Breast epithelium (tissue), 4 donors: ENCODE measurements at regions not wholly inside any gene's neighbourhood (a gene's known extent, or its start where the extent isn't known, plus 50 kb on each side); places are given as distances from the start of the nearest gene placed in this dataset.

ENCODE experiments used
- DNase-seq, 2 donors: peaks; one replicate each; pipeline ENCODE4 v3.0.0-alpha.2; 2019; ENCODE audit warnings: low spot score in 2 of 2
- H3K27ac ChIP-seq, 2 donors: fragments of 200-600 bp; sonication (generic) in 1 of 2; one replicate each; pipeline ENCODE4 v1.5.1; 2016 to 2019; ENCODE audit warnings: mild to moderate bottlenecking in 1 of 2
- H3K27me3 ChIP-seq, 2 donors: fragments of 200-600 bp; sonication (generic) in 1 of 2; one replicate each; pipeline versions ENCODE4 v1.5.1 to v1.6.0; 2017 to 2019; ENCODE audit warnings: control low read depth in 1 of 2, mild to moderate bottlenecking in 1 of 2
- H3K36me3 ChIP-seq: fragments of 200-600 bp; one replicate; pipeline ENCODE4 v1.5.1; 2019
- H3K4me1 ChIP-seq, 2 donors: fragments of 200-600 bp; sonication (generic); one replicate each; pipeline ENCODE4 v1.5.1; 2016 to 2019; ENCODE audit warnings: control low read depth in 1 of 2
- H3K4me3 ChIP-seq, 3 donors: fragments of 200-600 bp; sonication (generic); 1 replicate in 2 of 3; 2 replicates in 1 of 3; pipeline ENCODE4 v1.5.1; 2016 to 2019; ENCODE audit warnings: mild to moderate bottlenecking in 3 of 3, moderate library complexity in 2 of 3
- H3K9me3 ChIP-seq, 2 donors: fragments of 200-600 bp; sonication (generic) in 1 of 2; one replicate each; pipeline ENCODE4 v1.5.1; 2016 to 2019; ENCODE audit warnings: control low read depth in 1 of 2
- POLR2A ChIP-seq: fragments of 450-650 bp; IDR thresholded peaks from one replicate; pipeline ENCODE4 v1.6.1; 2016; ENCODE audit warnings: antibody characterized with exemption, mild to moderate bottlenecking, moderate library complexity
- POLR2AphosphoS5 ChIP-seq, 3 donors: sonication (generic); formaldehyde crosslinking; IDR thresholded peaks; one replicate each; pipeline ENCODE4 v1.6.1; 2017; ENCODE audit warnings: antibody characterized with exemption in 3 of 3
- intact Hi-C: fragments of 100-400 bp; cut with DNase I; formaldehyde crosslinking; loops from one replicate; pipeline ENCODE4 v1.15.1; 2023; ENCODE audit warnings: low total_unique reads
- TF ChIP-seq, protein P1 (sequence below), 3 donors: fragments of 450-650 bp; IDR thresholded peaks; one replicate each; pipeline ENCODE4 v1.5.1; 2016 to 2017; ENCODE audit warnings: antibody characterized with exemption in 3 of 3, mild to moderate bottlenecking in 3 of 3, moderate library complexity in 3 of 3

GRCh38 chr16:73265124-73265837 is 217.4 kb upstream of the ZFHX3 start:
- Histone ChIP-seq H3K36me3 (no peaks in the 10 kb centered on the region), H3K27ac (no peak overlapping the region), H3K9me3 (peaks cover 0 to 3% of the 10 kb centered on the region in 2 donors), H3K4me1 (no peaks in the 10 kb centered on the region), H3K4me3 (no peak overlapping the region), H3K27me3 (peaks cover 0 to 4% of the 10 kb centered on the region in 2 donors)
- TF ChIP-seq POLR2AphosphoS5 (IDR thresholded peaks at IDR 0.05) (no peak), POLR2A (no peak)
- TF ChIP-seq, protein P1, sequence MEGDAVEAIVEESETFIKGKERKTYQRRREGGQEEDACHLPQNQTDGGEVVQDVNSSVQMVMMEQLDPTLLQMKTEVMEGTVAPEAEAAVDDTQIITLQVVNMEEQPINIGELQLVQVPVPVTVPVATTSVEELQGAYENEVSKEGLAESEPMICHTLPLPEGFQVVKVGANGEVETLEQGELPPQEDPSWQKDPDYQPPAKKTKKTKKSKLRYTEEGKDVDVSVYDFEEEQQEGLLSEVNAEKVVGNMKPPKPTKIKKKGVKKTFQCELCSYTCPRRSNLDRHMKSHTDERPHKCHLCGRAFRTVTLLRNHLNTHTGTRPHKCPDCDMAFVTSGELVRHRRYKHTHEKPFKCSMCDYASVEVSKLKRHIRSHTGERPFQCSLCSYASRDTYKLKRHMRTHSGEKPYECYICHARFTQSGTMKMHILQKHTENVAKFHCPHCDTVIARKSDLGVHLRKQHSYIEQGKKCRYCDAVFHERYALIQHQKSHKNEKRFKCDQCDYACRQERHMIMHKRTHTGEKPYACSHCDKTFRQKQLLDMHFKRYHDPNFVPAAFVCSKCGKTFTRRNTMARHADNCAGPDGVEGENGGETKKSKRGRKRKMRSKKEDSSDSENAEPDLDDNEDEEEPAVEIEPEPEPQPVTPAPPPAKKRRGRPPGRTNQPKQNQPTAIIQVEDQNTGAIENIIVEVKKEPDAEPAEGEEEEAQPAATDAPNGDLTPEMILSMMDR (IDR thresholded peaks at IDR 0.05), result no peak
- intact Hi-C loops, result no loop called here
- no peak for DNase-seq

DNA sequence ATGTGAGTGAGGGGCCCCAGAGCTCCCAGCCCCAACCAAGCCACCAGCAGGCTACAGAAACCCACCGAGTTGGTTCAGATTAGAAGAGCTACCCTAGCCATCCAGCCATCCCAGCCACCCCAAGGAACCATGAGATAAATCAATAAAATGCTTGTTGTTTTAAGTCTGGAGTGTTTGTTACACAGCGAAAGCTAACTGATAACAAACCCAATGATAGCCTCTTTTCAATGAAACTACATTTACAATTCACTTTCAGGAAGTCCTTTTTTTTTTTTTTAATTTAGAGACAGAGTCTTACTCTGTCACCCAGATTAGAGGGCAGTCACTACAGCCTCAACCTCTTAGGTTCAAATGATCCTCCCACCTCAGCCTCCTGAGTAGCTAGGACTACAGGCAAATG is 215.0 kb upstream of the ZFHX3 start:
- Histone ChIP-seq H3K27me3 (peaks cover 0 to 4% of the 10 kb centered on the region in 2 donors), H3K9me3 (peaks cover 0 to 3% of the 10 kb centered on the region in 2 donors), H3K36me3 (no peaks in the 10 kb centered on the region), H3K27ac (no peak overlapping the region), H3K4me3 (no peak overlapping the region), H3K4me1 (no peaks in the 10 kb centered on the region)
- no peak for DNase-seq
- TF ChIP-seq POLR2AphosphoS5 (IDR thresholded peaks at IDR 0.05), result no peak
- TF ChIP-seq POLR2A, result no peak
- TF ChIP-seq, protein P1 (IDR thresholded peaks at IDR 0.05), result no peak
- intact Hi-C loops, result loop anchor here (5.0 kb wide), 1 partner anchor 349 kb away; no protein-coding TSS in a partner anchor

DNA sequence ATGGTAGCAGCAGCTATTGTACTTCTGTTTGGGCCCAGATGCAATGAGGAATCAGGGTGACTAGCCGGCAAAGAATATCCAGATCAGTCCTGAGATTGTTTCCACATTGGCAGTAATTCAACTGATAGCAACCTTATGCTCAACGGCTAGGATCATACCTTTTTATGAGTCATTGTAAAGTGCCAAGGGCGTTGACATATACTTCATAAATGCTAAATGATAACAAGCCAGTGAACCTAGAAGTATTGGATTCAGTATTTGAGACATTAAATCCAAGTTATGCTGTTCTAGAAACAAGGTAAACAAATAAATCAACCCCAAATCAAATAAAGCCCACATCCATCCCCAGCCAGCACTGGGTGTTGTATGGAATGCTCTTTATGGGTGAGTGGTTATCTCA is 207.1 kb upstream of the ZFHX3 start:
- TF ChIP-seq, protein P1 (IDR thresholded peaks at IDR 0.05), result no peak
- TF ChIP-seq POLR2AphosphoS5 (IDR thresholded peaks at IDR 0.05) (no peak), POLR2A (no peak)
- Histone ChIP-seq H3K27me3 (no peaks in the 10 kb centered on the region), H3K27ac (no peak overlapping the region), H3K9me3 (no peaks in the 10 kb centered on the region), H3K36me3 (no peaks in the 10 kb centered on the region), H3K4me1 (no peaks in the 10 kb centered on the region), H3K4me3 (no peak overlapping the region)
- no peak for DNase-seq
- intact Hi-C loops, result no loop called here

DNA sequence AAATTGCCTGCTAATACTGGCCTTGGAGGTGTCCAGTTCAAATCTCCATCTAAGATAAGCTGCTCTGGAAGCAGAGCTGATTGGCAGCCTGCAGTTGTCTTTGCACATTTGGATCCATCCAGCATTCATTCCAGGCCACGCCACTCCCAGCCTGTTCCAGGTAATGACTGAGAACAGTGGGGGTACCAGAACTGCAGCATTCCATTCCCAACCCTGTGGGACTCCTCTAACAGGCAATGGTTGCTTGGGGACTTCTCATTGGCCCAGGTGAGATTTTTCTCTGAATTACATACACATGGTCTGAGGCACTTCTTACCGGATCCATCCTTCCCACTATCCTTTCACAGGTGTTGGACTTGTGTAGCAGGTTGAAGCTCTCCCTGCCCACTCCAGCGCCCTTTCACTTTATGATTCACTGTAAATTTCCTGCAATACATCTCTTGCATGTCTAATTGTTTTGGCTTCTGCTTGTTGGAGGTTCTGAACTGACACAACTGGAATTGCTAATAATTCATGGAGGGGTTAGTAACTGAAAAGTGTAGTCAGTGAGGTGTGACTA is 206.1 kb upstream of the ZFHX3 start:
- H3K36me3 ChIP-seq, result no peaks in the 10 kb centered on the region
- H3K27ac ChIP-seq, result no peak overlapping the region
- TF ChIP-seq, protein P1 (IDR thresholded peaks at IDR 0.05), result no peak
- TF ChIP-seq POLR2A (no peak), POLR2AphosphoS5 (IDR thresholded peaks at IDR 0.05) (no peak)
- DNase-seq, result no peak
- intact Hi-C loops, result no loop called here
- no peaks in the 10 kb centered on the region for H3K9me3 ChIP-seq
- H3K27me3 ChIP-seq, result no peaks in the 10 kb centered on the region
- H3K4me1 ChIP-seq, result no peaks in the 10 kb centered on the region
- no peak overlapping the region for H3K4me3 ChIP-seq

GRCh38 chr16:73252446-73252845 is 204.5 kb upstream of the ZFHX3 start:
- Histone ChIP-seq H3K27ac (no peak overlapping the region), H3K9me3 (no peaks in the 10 kb centered on the region), H3K27me3 (no peaks in the 10 kb centered on the region), H3K36me3 (no peaks in the 10 kb centered on the region), H3K4me1 (no peaks in the 10 kb centered on the region), H3K4me3 (no peak overlapping the region)
- no peak for DNase-seq
- intact Hi-C loops, result no loop called here
- TF ChIP-seq POLR2A (no peak), POLR2AphosphoS5 (IDR thresholded peaks at IDR 0.05) (no peak)
- TF ChIP-seq, protein P1 (IDR thresholded peaks at IDR 0.05), result no peak
